ENCODE measurements at regions not wholly inside any gene's neighbourhood (a gene's known extent, or its start where the extent isn't known, plus 50 kb on each side); places are given as distances from the start of the nearest gene placed in this dataset.
A peak's percentile ranks its signal among the peaks of the same experiment; 100 is the strongest.

DNA sequence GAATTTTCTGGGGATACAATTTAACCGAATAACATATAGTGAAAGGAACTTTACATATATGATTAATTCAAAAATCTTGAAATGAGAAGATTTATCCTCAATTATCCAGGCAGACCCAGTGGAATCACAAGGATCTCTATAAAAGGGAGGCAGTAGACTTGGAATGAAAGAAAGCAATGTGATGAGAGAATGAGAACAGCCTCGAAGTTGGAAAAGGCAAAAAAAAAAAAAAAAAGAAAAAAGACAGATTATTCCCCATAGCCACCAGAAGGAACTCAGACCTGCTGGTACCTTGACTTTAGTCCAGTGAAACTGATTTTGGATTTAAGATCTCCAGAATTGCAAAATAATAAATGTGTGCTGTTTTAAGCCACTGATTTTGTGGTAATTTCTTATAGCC lies 416.3 kb upstream of the OR4E1 start:
- no peak for DNase-seq (ENCODE audit: low read depth)
- H3K4me3 ChIP-seq (ENCODE audit: control insufficient read depth, low read depth, low read length), result no peak overlapping the region
- TF ChIP-seq, protein P1, sequence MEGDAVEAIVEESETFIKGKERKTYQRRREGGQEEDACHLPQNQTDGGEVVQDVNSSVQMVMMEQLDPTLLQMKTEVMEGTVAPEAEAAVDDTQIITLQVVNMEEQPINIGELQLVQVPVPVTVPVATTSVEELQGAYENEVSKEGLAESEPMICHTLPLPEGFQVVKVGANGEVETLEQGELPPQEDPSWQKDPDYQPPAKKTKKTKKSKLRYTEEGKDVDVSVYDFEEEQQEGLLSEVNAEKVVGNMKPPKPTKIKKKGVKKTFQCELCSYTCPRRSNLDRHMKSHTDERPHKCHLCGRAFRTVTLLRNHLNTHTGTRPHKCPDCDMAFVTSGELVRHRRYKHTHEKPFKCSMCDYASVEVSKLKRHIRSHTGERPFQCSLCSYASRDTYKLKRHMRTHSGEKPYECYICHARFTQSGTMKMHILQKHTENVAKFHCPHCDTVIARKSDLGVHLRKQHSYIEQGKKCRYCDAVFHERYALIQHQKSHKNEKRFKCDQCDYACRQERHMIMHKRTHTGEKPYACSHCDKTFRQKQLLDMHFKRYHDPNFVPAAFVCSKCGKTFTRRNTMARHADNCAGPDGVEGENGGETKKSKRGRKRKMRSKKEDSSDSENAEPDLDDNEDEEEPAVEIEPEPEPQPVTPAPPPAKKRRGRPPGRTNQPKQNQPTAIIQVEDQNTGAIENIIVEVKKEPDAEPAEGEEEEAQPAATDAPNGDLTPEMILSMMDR (IDR thresholded peaks at IDR 0.05; ENCODE audit: control insufficient read depth, insufficient read depth, low read depth, low read length, missing control alignments), result no peak

DNA sequence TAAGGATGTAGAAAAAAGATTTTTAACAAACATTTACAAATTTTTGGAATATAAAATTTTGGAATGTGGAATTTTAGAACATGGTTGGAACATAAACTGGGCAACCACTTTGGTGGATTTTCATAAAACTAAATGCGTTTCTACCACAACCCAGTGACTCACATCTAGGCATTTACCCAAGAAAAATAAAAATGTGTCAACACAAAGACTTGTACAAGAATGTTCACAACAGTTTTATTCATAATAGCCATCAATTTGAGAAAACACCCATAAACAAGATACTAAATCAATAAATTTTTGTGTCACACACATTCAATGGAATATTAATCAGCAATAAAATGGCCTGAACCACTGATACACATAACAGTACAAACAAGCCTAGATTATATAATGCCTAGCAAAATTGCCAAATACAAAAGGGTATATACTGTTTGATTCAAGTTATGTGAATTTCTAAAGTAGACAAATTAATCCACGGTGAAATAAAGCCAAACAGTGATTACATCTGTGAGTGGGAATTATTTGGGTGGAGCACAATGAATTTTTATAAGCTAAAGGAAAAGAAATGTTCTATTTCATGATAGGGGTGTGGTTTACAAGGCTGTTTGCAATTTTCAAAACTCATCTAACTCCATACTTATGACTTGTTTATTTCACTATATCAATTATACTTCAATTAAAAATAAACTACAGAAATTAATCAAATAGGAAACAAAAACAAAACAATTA lies 415.2 kb upstream of the OR4E1 start:
- TF ChIP-seq, protein P1 (IDR thresholded peaks at IDR 0.05; ENCODE audit: control insufficient read depth, insufficient read depth, low read depth, low read length, missing control alignments), result no peak
- no peak for DNase-seq (ENCODE audit: low read depth)
- H3K4me3 ChIP-seq (ENCODE audit: control insufficient read depth, low read depth, low read length), result no peak overlapping the region

DNA sequence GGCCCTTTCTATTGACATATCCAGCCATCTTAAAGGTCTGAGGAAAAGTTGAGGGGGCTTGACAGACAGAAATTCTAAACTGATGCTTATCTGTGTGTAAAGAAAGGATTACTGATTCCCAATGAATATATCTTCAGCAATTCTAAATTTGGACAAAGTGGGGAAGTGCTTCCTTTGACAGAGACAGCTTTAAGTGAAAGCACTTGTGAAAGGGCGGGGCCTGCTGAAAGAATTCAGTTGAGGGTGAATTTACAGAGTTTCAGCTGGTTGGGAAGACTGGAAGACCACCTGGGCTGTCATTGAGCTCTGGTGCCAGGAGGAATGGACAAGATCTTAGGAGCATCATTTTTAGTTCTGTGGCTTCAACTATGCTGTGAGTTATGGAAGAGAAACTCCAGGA lies 412.5 kb upstream of the OR4E1 start:
- DNase-seq (ENCODE audit: low read depth), result no peak
- H3K4me3 ChIP-seq (ENCODE audit: control insufficient read depth, low read depth, low read length), result no peak overlapping the region
- TF ChIP-seq, protein P1 (IDR thresholded peaks at IDR 0.05; ENCODE audit: control insufficient read depth, insufficient read depth, low read depth, low read length, missing control alignments), result no peak

DNA sequence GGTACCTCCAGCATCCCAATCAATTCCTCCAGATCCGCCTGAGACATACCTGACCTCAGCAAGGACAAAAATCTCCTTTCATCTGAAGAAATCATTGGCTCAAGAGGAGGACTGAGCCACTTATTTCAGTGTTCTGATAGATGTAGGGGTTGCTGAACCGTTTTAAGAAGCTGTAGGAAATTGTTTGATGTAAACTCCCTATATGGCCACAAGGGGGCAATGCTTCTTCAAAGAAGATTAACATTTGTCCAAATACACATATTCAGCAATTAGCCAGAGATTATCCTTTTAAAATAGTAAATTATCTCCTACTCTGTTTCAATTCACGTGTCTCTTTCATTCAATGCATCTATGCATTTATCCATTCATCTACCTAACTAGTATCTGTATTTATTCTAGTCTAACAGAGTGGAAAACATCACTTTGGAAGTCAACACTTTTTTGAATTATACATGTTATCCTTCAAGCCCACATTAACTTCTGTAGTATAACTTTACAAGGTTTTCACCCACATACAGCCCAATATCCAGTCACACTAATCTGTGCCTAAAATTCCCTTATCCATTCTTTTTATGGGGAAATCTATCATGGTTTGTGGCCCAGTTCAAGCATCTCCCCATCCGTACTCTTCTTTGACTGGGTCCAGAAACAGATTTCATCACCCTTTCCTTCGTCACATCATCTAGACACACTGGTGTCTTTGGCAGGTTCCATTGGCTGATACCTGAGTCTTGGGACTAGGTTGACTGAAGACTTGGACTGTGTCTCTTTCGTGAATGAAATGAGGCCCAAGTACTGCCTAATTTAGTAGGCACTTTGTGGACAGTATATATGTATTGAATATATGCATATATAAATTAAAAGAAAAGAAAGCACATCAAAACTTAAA lies 411.0 kb upstream of the OR4E1 start:
- no peak overlapping the region for H3K4me3 ChIP-seq (ENCODE audit: control insufficient read depth, low read depth, low read length)
- peak; percentile 24 for DNase-seq (ENCODE audit: low read depth)
- TF ChIP-seq, protein P1 (IDR thresholded peaks at IDR 0.05; ENCODE audit: control insufficient read depth, insufficient read depth, low read depth, low read length, missing control alignments), result peak; percentile 68

DNA sequence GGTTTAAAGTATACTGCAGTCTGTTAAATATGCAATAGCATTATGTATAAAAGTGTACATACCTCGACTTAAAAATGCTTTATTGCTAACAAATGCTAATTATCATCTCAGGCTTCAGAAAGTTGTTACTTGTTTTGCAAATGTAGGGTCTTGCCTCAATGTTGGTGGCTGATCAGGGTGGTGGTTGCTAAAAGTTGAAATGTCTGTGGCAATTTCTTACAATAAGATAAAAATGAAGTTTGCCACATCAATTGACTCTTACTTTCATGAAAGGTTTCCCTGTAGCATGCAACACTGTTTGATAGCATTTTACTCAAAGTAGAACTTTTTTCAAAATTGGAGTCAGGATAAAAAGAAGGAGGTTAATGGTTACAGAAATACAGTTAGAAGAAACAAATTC lies 407.7 kb upstream of the OR4E1 start:
- DNase-seq (ENCODE audit: low read depth), result no peak
- TF ChIP-seq, protein P1 (IDR thresholded peaks at IDR 0.05; ENCODE audit: control insufficient read depth, insufficient read depth, low read depth, low read length, missing control alignments), result no peak
- no peak overlapping the region for H3K4me3 ChIP-seq (ENCODE audit: control insufficient read depth, low read depth, low read length)

DNA sequence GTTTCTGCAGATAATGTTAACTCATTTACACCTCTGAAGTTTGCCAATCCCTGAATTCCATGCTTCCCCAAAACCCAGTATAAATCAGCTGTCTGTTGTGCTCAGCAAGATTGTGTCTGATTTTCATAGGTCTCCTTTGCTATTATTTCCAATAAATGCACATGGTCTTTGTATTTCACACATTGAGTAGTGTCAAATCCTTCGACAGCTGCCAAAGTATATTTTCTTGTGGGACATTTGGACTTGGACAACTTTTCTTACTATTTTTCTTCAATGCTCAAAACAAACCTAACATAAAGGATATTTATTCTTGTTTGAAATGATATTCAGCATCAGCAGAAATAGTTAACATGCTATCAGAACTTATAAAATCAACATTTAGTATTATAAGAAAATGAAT lies 406.1 kb upstream of the OR4E1 start:
- H3K4me3 ChIP-seq (ENCODE audit: control insufficient read depth, low read depth, low read length), result no peak overlapping the region
- TF ChIP-seq, protein P1 (IDR thresholded peaks at IDR 0.05; ENCODE audit: control insufficient read depth, insufficient read depth, low read depth, low read length, missing control alignments), result no peak
- no peak for DNase-seq (ENCODE audit: low read depth)

Measured in AG09309 (cell line).